ENCODE measurements at regions not wholly inside any gene's neighbourhood (a gene's known extent, or its start where the extent isn't known, plus 50 kb on each side); places are given as distances from the start of the nearest gene placed in this dataset.

- no peaks in the 10 kb centered on the region for H3K36me3 ChIP-seq (ENCODE audit: control insufficient read depth in 4 of 4, insufficient read depth in 3 of 4, low read depth in 1 of 4, low read length in 3 of 4)
- TF ChIP-seq SP1 (IDR thresholded peaks at IDR 0.05): no peak
- no peak for TF ChIP-seq MAX (IDR thresholded peaks at IDR 0.05)
- no peak for TF ChIP-seq JUND (IDR thresholded peaks at IDR 0.05)
- no peak for TF ChIP-seq RXRA (IDR thresholded peaks at IDR 0.05)
- TF ChIP-seq HNF4A (conservative IDR thresholded peaks at IDR 0.05): no peak
- no peak for TF ChIP-seq TAF1 (conservative IDR thresholded peaks at IDR 0.05)
- 83% methylated on average over 3 of the region's 3 CpGs for WGBS
- H3K4me1 ChIP-seq (ENCODE audit: control insufficient read depth in 4 of 4, insufficient read depth in 4 of 4, low read length in 3 of 4): no peaks in the 10 kb centered on the region
- no peak overlapping the region for H3K4me3 ChIP-seq (ENCODE audit: low read depth in 1 of 3, low read length in 3 of 3)
- no peak overlapping the region for H3K27ac ChIP-seq (ENCODE audit: low read depth in 1 of 2, low read length in 2 of 2)
- no peaks in the 10 kb centered on the region for H3K27me3 ChIP-seq (ENCODE audit: control insufficient read depth in 4 of 4, insufficient read depth in 4 of 4, low read length in 3 of 4)
- no peak for DNase-seq (ENCODE audit: low spot score)
- H3K9me3 ChIP-seq (ENCODE audit: control insufficient read depth in 4 of 4, low read length in 3 of 4): no peaks in the 10 kb centered on the region
- no peak overlapping the region for H3K9ac ChIP-seq (ENCODE audit: low read depth in 1 of 2, low read length in 2 of 2)
Observed at GRCh38 chr3:96678325-96678724, 136.1 kb upstream of the EPHA6 start.

GRCh38 chr3:96700322-96701315 lies 113.8 kb upstream of the EPHA6 start:
- Histone ChIP-seq H3K4me1 (ENCODE audit: control insufficient read depth in 4 of 4, insufficient read depth in 4 of 4, low read length in 3 of 4) (no peaks in the 10 kb centered on the region), H3K9me3 (ENCODE audit: control insufficient read depth in 4 of 4, low read length in 3 of 4) (peaks cover 0 to 11% (median 0%) of the 10 kb centered on the region in 4 donors), H3K9ac (ENCODE audit: low read depth in 1 of 2, low read length in 2 of 2) (no peak overlapping the region), H3K4me3 (ENCODE audit: low read depth in 1 of 3, low read length in 3 of 3) (no peak overlapping the region), H3K36me3 (ENCODE audit: control insufficient read depth in 4 of 4, insufficient read depth in 3 of 4, low read depth in 1 of 4, low read length in 3 of 4) (no peaks in the 10 kb centered on the region), H3K27me3 (ENCODE audit: control insufficient read depth in 4 of 4, insufficient read depth in 4 of 4, low read length in 3 of 4) (no peaks in the 10 kb centered on the region), H3K27ac (ENCODE audit: low read depth in 1 of 2, low read length in 2 of 2) (no peak overlapping the region)
- no peak for TF ChIP-seq FOXA2 (IDR thresholded peaks at IDR 0.05)
- no peak for TF ChIP-seq YY1 (IDR thresholded peaks at IDR 0.05)
- no peak for TF ChIP-seq ATF3 (IDR thresholded peaks at IDR 0.05)
- no peak for TF ChIP-seq CTCF (IDR thresholded peaks at IDR 0.05; ENCODE audit: low read depth, low read length, missing input control)
- TF ChIP-seq MAX (IDR thresholded peaks at IDR 0.05): no peak
- no peak for TF ChIP-seq JUND (IDR thresholded peaks at IDR 0.05)
- TF ChIP-seq TAF1 (conservative IDR thresholded peaks at IDR 0.05): no peak
- TF ChIP-seq ZBTB33 (IDR thresholded peaks at IDR 0.05): no peak
- TF ChIP-seq FOXA1 (IDR thresholded peaks at IDR 0.05): no peak
- no peak for TF ChIP-seq REST (IDR thresholded peaks at IDR 0.05)
- no peak for TF ChIP-seq GABPA (IDR thresholded peaks at IDR 0.05 in 1 of 2, conservative IDR thresholded peaks at IDR 0.05 in 1 of 2)
- TF ChIP-seq RAD21 (IDR thresholded peaks at IDR 0.05): no peak
- no peak for TF ChIP-seq HNF4G (IDR thresholded peaks at IDR 0.05)
- 52% methylated on average over 5 of the region's 5 CpGs for WGBS
- no peak for DNase-seq (ENCODE audit: low spot score)
